HG03460 (cell line): ENCODE measurements at regions not wholly inside any gene's neighbourhood (a gene's known extent, or its start where the extent isn't known, plus 50 kb on each side); places are given as distances from the start of the nearest gene placed in this dataset.
"Not testable (repeated sequence)": the region's sequence is repeated elsewhere in the genome, so short reads cannot be mapped to it uniquely, and the experiment has no call there.

Experiments used
- ATAC-seq: cut with Tn5 transposase; IDR thresholded peaks from one replicate; pipeline ENCODE4 v1.9.1; 2021; ENCODE audit not compliant: unreplicated experiment

DNA sequence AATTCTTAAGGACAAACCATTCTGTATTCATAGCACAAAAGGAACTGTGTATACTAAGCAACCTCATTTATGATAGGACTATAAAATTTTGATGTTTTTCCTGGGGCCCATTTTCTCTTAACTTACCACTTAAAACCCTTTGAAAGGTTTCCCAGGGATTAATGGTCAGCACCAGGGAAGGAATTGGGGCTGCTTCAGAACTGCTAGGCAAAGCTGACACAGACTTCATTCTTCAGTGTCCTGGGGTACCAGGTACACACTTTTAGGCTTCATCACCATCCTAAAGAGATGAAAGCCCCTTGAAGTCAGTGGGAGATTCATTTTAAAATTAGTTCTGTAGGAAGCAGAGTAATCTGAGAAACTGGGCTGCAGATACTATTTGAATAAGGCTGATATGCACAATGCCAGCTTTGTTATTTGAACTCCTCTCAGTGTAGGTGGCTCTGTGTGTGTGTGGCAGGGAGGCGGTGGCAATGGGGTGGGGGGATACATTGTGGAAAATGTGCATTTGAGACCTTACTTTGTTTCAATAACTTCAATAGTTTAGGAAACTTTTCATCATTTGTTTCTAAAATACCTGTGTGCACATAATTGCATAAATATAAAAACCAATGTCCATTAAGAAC is 329.3 kb upstream of the DCN start:
- ATAC-seq = no peak

DNA sequence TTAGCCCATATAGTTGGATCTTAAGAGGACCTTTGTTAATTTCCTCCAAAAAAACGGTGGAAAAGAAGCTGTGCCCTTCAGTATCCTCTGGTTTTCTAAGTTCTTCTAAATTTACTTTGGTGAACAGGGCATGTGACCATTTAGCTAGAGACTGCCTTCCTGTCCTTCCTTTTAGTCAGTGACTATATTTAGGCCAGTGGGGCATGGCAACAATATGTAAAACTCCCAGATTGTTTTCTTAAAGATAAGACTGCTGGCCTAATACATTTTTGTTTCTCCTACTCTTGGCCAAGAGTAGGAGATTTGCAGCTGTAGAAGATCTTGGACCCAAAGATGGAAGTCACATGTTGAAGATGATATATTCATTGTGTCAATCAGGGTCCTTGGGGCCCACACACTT is 325.1 kb upstream of the DCN start:
- ATAC-seq = no peak

DNA sequence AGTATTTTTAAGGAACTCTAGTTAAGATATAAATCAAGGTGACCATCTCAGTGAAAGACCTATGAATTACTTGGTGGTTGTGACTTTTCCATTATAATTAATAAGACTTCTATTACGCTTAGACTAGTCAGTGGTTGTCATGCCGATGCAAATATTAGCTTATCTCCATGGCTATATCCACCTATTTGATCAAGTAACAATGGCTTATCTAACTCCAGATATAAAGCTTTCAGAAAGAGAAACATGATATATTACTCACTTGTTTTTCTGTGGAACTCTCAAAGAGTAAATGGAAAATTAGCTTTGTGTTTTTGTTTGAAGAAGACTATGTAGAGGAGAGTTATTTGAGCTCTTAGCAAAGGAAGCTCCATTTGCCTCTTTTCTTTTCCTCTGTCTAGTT is 323.8 kb upstream of the DCN start:
- no peak for ATAC-seq

DNA sequence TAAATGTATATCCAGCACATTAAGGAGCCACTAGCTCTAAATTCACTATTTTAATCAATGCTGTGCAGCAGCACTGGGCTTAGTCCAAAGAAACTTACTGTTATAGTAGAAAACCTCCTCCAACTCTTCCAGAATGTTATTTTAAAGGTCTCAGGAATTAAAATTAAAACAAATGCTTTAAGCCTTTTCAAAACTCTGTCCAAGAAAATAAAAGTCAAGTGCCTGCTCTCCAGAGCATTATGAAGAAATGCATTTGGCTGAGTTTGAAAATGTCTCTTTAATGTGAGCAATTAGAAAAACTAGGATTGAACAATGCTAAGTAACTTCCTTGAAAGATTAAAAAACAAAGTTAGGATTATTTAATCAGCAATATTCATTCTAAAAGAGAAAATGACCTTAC is 322.4 kb upstream of the DCN start:
- no peak for ATAC-seq

DNA sequence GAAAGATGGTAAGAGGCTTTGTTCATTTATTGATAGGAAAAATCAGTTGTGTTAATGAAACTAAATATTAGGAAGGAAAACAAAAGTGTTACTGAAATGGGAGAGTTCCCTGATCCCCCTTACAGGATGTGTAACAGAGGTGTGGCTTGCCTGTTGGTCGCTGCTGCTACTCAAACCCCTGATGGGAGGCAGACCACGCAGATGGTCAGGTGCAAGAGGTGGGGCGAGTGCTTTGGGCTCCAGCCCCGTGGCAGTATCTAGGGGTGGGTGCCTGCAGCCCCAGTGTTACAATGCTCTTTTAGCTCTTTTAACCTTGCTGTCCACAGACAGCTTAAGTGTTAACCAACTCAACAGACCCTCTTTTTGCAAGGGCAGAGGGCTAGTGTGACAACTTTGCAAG is 319.6 kb upstream of the DCN start:
- no peak for ATAC-seq

DNA sequence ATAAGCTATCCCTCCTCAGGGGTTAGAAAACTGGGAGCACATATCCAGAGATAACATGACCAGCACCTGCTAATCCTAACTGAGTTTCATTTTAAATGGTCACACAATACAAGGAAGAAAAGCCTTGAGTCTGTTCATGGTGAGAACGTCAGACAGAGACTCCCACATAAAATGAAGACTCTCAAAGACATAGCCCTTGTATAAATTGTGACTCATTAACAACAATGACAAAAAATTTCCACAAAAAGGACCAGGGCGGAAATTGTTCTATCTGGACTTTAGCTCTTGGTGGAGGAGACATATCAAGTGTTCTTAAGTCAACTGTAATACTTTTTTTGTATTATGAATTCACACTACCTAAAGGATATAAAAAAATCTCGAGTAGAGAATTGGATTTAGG is 313.7 kb upstream of the DCN start:
- no peak for ATAC-seq

DNA sequence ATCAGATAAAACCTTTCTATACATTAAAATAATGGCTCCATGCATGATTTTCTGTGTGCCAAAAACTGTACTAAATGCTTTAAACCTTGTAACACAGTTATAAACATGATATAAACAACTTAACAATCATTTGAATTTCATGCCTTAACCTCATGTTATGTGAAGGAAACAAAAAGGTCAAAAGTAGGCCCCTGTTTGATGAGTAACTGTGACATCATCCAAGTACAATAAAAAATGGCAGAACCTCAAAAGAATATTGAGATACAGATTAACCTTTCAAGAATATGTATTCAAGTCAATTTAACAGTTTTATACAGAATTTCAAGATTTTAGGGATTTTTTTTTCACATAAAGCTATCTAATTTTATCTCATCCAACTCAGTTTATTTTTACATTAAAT is 310.7 kb upstream of the DCN start:
- ATAC-seq = no peak

DNA sequence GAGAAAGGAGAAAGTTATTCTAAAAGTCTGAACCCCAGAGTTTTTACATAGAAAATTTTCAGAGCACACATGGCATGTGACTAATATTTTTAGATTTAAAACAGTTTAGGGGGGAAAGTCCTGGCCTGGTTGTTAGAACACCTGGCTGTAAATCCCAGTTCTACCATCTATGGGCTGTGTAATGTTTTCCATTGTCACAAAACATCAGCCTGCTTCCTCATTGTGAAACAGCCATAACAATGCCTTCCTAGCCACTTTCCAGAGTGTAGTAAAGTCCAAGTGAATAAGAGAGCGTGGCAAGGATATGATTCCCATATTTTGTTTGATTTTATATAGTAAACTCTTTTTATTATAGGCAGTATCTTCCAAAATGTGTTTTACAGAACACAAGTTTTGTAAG is 310.0 kb upstream of the DCN start:
- ATAC-seq = no peak

DNA sequence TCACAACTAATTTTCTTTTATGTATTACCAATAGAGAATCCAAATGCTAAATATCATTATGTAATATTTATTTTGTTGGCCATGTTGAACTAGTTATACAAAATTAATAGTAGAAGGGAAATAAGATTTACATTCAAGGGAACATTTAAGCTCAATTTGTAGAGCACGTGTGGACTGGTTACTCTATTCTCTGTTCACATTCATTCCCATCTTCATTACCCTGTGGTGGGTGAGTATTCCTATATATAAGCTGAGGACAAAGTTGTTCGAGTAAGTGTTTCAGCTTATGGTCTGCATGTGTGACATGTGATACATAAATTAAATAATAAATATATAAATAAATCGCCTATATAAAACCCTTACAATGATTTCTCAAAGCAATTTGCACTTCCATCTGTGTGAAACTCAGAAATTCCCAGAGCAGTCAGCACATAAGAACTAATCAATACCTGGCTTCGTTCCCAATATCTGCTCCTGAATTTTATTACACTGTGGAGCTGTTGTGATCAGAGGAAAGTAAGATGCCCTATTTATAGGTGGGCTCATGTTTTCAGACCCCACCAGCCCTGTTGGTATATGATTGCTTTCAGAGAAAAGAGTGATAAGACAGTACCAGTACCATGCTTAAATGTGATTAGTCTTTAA is 308.2 kb upstream of the DCN start:
- ATAC-seq = no peak

DNA sequence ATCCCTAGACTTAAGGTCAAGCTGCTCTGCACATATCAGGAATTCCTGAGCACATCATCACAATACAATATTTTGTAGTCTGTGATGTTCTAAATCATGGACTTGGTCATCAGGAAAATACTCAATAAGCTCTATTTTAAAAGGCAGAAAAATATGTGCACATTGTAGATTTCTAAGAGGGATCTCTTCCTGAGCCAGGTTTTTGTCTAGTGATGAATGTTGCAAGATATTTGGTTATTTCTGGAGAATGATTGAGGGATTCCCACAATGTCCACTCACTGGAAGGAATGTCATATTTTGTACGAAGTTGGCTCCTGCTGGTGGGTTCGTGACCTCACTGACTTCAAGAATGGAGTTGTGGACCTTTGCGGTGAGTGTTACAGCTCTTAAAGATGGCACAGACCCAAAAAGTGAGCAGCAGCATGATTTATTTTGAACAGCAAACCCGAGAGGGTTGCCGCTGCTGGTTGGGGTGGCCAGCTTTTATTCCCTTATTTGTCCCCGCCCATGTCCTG is 300.9 kb upstream of the DCN start:
- ATAC-seq = no peak

DNA sequence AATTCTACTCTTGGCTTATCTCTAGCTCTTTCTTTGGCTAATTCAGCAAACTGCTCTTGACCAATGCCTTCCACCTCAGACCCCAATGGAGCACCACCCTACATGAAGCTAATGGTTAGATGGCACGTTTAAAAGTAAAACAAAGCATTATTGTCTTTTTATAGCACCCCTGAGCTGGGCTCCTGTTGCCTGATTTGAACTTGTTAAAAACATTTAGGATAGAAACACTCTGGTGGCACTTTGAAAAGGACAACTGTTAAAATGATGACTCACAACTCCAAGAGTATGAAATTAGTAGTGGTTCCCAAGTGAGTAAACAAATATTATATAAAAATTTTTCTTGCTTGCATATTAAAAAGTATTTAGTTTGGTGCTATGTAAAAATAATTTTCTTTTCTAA is 299.6 kb upstream of the DCN start:
- ATAC-seq = no peak

DNA sequence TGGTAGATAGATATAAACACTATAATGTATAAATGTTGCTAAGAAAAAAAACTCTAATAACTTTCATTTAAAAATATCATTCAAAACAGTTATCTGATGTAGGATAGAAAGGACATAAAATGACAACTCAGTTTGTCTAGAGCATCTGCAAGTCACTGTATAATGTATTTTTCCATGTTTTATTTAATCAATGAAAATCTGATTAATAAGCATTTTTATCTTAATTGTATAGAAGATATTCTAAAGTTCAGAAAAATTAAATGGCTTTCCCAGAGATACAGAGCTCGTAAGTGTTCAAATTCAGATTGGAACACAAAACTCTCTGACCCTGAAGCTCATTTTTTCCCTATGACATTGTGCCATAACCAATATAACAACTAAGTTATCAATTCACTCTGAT is 295.9 kb upstream of the DCN start:
- no peak for ATAC-seq

DNA sequence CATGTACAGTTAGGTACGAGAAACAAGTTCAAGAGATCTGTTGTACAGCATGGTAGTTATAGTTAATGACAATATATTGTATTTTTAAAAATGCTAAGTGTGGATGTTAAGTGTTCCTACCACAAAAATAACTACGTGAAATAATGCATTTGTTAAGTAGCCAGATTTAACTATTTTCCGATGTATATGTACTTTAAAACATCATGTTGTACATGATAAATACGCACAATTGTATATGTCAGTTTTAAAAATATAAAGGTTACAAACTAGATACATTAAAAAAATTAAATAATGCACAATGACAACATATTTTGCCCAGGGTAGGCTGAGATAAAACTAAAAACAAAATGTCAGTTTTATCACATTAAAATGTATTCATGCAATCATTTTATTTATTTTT is 285.1 kb upstream of the DCN start:
- no peak for ATAC-seq

DNA sequence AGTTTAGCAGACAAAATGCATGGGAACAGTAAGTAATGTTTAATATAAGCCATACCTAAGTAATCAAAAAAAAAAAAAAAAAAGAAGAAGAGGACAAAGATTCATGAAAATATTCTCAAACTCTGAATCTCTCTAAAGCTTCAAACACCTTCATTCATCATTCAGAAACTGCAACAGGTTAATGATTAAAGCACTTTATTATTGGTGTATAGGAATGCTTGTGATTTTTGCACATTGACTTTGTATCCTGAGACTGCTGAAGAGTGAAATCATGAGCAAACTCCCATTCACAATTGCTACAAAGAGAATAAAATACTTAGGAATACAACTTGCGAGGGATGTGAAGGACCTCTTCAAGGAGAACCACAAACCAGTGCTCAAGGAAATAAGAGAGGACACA is 278.4 kb upstream of the DCN start:
- no peak for ATAC-seq

DNA sequence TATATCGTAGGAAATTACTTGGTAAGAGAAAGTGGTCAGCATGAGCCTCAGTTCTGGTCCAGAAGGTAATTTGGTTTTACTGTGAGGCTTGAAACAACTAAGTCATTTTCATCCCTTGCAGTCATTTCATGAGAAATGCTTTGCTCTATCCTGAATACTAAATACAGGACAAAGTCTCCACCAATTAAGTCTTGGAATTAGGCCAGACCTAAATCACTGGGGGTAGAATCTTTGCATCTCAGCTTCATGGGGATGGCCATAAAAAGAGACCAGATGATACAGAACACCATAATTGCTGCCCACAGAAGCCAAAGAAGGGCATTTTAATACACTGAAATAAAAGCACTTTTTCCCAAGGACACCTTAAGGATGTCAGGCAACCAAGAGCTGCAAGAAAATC is 277.9 kb upstream of the DCN start:
- no peak for ATAC-seq

DNA sequence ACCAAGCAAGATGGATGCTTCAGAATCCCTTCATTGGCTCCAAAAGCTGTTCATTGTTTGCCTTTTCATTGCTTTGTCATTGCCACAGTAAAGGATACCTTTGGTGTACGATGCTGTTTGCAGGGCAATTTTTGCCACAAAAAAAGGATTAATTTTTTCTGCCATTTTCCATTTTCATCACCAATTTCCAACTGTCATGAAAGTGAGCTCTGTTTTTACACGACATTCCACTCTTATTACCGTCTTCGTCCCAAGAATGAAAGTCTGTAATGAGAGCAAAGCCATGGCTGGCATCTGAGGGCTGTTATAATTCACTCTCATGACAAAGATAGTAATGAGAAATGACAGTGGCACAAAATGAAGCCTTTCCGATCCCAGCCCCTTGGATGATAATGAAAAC is 272.7 kb upstream of the DCN start:
- no peak for ATAC-seq

DNA sequence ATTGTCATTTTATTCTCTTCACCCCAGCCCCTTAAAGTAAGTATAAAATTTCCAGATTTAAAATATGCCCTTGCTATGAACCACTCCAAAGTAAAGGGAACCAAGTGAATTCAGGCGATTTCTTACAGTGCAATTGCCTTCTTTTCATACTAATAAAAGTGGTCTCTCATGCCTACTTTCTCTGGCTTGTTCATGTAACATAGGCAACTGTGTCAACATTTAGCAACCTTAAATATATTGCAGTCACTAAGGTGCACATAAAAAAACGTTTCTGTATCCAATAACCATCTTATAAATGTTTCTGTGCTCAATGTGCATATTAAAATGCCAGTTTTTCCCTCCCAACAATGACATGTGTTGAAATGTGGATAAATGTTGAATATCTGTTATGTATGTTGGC is 271.6 kb upstream of the DCN start:
- ATAC-seq = no peak

DNA sequence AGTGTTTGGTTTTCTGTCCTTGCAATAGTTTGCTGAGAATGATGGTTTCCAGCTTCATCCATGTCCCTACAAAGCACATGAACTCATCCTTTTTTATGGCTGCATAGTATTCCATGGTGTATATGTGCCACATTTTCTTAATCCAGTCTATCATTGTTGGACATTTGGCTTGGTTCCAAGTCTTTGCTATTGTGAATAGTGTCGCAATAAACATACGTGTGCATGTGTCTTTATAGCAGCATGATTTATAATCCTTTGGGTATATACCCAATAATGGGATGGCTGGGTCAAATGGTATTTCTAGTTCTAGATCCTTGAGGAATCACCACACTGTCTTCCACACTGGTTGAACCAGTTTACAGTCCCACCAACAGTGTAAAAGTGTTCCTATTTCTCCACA is 269.8 kb upstream of the DCN start:
- not testable (repeated sequence) for ATAC-seq

DNA sequence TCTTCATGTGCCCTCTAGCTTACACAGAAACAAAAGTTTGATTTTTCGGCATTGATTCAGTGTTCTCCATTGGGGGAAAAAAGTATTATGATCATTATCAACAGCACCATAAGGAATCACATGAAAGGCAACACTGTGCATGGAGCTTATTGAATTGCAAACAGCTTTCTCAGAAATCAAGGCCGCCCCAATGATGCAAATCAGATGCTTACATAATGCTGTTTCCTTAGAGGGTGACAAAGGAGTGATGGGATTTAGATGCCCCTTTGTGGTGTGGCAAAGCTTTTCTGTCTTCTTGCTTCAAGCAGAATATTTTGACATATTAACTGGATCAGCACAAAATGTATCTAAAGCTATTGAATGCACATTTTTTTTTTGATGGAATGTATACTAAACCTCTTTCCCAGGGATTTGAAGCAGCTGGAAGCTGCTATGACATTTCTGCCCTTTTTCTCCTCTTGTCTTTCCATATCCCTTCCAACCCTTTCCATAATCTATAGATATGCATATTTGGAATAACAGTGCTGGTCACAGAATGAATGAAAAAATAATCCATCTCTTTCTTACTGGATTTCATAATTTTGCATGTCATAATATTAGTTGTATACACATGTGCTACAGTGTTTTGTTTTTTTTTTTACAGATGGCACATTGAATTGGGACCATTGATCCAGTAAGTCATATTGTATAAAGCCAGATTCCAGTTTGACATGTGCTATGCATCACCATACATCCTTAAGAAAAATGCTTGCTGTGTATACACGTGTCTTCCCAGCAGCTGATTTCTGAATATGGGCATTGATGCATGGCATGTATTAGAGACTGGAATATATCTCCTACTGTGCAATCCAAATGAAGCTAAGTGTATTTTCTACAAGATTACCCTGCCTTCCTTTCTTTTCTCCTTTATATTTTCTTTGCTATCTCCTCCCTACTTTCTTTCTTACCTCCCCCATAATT is 259.7 kb upstream of the DCN start:
- ATAC-seq = no peak

DNA sequence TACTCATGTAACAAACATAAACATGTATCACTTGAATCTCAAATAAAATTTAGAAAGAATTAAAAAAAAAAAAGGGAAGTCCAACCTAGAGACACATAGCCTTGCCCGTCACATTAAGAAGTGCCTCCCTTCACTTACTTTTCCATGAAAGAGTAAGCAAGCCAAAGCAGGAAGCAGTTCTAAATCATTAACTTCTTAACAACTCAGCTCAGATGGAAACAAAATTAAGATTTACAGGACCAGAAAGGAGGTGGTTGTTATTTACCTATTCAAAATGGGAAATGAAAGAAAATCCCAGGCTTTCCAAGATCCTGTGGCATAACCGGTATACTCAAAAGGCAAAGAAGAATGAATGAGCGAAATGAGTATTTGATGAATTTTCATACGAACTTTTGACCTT is 258.6 kb upstream of the DCN start:
- ATAC-seq = no peak

DNA sequence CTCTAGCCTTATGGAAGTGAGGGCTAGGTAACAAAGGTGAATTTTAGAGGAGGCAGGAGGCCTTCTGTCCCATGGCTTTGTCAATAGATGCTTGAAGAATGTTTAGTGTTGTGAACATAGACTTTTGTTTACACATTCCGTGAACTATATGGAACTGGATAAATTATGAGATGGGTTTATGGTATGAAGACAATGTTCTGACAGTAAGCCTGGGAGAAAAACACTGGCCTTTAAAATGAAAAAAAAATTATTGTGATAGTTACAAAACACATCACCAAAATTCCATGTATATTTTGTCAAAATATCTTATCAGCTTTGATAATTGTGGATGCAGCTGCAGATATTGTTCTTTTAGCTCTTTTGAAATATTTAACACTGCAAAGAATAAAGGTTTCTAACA is 251.5 kb upstream of the DCN start:
- ATAC-seq = no peak

DNA sequence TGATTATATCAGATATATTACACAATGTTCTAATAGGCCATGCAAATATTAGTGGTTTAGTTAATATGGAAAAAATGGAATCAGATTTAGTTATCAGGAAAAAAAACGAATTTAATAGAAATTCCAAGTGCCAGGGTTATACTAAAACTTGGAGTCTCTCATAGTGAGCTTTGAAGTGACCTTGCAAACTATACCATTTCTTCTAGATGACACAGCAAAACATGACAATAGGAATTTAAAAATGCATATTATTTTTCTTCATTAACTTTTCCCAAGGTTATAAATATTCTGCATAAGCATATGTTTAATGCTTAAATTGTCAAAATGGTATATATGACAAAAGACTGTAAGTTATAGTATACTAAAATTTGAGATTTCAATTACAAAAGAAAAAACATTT is 250.1 kb upstream of the DCN start:
- ATAC-seq = no peak
